HG03097 (cell line): ENCODE measurements at regions not wholly inside any gene's neighbourhood (a gene's known extent, or its start where the extent isn't known, plus 50 kb on each side); places are given as distances from the start of the nearest gene placed in this dataset.
"Not testable (repeated sequence)": the region's sequence is repeated elsewhere in the genome, so short reads cannot be mapped to it uniquely, and the experiment has no call there.

Experiments
- ATAC-seq: cut with Tn5 transposase; IDR thresholded peaks from one replicate; pipeline ENCODE4 v1.9.1; 2021; ENCODE audit not compliant: unreplicated experiment, low FRiP score

- no peak for ATAC-seq
Measured at GRCh38 chr5:56763711-56764466, 51.5 kb upstream of the MAP3K1 start.

DNA sequence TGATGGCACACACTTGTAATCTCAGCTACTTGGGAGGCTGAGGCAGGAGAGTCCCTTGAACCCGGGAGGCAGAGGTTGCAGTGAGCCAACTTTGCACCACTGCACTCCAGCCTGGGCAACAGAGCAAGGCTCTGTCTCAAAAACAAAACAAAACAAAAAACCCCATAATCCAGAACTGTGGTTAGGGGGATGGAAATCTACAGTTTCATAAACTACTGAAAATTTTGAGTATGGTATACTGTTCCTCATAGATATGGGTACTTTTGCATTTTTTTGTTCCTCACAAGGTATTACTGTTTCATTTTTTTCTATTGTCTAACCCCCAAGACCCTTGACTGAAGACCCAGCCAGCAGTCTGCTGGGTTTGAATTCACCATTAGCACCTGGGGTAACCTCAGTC, 52.2 kb upstream of the MAP3K1 start:
- no peak for ATAC-seq

GRCh38 chr5:56761151-56761885, 54.0 kb upstream of the MAP3K1 start:
- ATAC-seq: no peak

- ATAC-seq: no peak
Measured at GRCh38 chr5:56760723-56761122, 54.6 kb upstream of the MAP3K1 start.

GRCh38 chr5:56759521-56760216, 55.7 kb upstream of the MAP3K1 start:
- ATAC-seq: no peak

DNA sequence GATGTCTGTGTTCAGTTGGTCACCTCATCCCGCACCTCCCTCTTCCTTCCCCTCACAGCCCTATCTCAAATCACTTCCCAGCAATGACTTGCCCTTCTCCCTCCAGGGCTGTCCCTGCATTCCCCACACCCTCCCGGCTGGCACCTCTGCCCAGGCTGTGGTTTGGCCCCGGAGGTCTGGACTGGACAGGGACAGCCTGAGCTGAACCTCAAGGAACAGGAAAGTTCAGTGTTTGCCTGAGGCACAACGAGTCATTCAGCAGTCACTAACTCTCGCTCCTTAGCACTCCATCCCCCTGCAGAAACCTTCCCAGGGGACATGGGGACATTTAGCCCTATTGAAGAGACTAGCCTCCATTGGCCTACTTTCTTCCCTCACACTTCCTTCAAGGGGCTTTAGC, 58.3 kb upstream of the MAP3K1 start:
- ATAC-seq: no peak

DNA sequence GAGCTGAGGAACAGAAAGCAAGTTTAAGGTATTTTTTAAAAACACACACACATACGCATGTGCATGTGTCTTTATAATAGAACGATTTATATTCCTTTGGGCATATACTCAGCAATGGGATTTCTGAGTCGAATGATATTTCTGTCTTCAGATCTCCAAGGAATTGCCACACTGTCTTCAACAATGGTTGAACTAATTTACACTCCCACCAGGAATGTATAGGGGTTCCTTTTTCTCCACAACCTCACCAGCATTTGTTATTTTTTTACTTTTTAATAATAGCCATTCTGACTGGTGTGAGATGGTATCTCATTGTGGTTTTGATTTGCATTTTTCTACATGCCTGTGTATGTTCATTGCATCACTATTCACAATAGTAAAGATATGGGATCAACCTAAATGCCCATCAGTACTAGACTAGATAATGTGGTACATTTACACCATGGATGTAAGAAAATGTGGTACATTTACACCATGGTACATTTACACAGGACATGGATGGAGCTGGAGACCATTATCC, 60.3 kb upstream of the MAP3K1 start:
- ATAC-seq: no peak

GRCh38 chr5:56753588-56753987, 61.8 kb upstream of the MAP3K1 start:
- not testable (repeated sequence) for ATAC-seq

- no peak for ATAC-seq
Measured at GRCh38 chr5:56751572-56752313, 63.6 kb upstream of the MAP3K1 start.

DNA sequence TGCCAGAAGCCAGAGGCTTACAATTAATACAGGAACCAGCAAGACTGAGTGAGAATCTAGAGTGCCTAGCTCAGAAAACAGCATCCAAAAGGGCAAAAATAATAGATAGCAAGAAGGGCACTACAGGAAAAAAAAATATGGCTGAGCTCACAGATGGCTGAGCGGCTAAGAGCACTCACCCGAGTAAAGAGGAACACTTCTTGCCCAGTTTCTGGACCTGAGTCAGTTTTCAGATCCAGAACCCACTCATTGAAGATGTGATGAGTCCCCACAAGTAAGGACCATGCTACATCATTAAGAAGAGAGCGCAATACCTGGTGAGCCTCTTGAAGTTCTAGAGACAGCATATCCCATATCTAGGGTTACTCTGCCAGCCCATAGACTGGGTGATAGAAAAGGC, 65.5 kb upstream of the MAP3K1 start:
- no peak for ATAC-seq

DNA sequence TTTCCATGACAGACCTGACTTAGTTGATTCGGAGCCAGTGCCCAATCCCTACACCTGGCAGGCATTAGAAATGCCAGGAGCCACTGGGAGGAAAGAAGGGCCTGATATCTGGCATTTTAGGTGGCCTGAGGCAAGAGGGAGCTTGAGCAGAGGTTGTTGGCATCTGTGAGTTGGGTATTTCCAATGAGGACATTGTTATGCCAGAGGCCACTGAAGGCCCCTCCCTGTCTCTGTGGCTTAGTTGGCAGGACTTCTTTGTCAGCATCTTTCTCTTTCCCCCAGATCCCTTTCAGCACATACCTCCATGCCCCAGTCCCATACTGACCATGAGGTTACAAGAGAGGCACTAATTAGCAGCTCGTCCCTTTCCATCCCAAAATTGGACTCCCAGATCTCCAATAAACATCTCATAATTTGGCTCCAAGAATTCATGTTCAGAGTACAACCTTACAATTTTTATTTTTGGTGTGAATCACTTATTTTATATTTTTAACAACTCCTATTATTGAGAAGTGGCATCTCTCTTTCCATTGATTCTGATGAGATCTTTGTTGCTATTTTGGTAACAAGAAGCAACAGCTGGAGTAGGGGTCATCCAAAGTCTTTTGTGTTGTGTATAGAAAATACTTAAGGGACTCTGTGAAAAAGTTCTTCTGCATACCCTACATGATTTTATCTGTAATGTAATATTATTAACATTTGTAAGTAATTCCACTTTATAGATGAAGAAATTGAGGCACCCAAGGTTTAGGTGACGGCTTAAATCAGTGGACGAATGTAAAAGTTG, 68.6 kb upstream of the MAP3K1 start:
- ATAC-seq: no peak

- no peak for ATAC-seq
Measured at GRCh38 chr5:56745864-56746263, 69.5 kb upstream of the MAP3K1 start.

DNA sequence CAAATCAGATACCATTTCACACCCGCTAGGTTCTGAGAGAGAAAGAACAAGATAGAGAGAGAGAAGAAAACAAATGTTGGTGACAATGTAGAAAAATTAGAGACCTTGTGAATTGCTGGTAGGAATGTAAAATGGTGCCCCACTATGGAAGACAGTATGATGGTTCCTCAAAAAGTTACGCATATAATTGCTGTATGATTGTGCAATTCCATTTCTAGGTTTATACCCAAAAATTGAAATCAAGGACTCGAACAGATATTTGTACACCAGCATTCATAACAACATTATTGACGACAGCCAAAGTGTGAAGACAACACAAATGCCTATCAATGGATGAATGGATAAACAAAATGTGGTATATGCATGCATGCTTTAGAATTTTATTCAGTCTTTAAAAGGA, 74.5 kb upstream of the MAP3K1 start:
- ATAC-seq: no peak

DNA sequence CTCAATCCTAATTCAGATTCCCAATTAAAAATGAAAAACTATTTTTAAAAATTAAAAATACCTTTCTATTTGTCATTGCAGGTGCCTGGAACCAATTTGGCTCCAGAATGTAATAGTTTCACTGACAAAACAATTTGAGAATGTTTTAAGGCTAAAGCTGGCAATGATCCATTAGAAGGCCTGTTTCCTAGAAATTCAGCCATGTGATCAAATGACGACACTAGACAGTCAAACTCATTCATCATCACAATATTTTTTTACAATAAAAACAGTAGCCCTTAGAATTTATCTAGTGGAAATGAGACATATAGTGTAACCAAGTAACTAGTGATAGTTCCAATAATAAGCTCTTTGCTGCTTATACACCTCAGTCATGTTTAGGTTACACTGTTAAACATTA, 75.4 kb upstream of the MAP3K1 start:
- ATAC-seq: no peak

- ATAC-seq: no peak
Measured at GRCh38 chr5:56737951-56738606, 77.3 kb upstream of the MAP3K1 start.

DNA sequence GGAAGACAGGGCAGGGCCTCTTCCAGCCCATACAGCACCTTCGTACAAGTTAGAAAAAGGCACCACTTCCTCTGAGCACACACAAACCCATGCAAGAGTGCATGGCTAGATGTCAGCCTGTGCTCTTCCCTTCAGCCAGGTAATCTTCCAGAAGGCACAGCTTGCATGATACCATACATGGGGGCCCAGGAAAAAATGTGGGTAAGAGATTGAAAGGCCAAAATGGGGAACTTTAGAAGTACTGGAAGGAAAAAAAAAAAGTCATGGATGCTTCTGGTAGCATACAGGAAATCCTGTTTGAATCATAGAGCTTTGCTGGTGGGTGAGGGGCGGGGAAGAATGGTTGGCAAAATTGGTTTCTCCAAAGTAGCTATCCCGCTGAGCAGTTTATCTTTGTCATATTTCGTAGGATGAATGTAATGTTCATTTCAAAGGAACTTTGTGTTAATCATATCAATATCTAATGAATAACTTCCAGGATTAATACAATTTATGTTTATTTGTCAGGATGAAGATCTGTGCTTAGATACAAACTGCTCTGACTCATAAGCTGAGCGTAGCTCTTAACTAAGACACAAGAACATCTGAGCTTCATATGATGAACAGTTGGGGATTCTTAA, 78.2 kb upstream of the MAP3K1 start:
- ATAC-seq: no peak

GRCh38 chr5:56735849-56736641, 79.3 kb upstream of the MAP3K1 start:
- no peak for ATAC-seq

- ATAC-seq: no peak
Measured at GRCh38 chr5:56734091-56734694, 81.2 kb upstream of the MAP3K1 start.
